ENCODE measurements at regions not wholly inside any gene's neighbourhood (a gene's known extent, or its start where the extent isn't known, plus 50 kb on each side); places are given as distances from the start of the nearest gene placed in this dataset.

- TF ChIP-seq CTCF (IDR thresholded peaks at IDR 0.05; ENCODE audit: low read depth, low read length), result no peak
- no peak for TF ChIP-seq EZH2phosphoT487 (IDR thresholded peaks at IDR 0.05; ENCODE audit: low read depth)
These were observed 89.8 kb upstream of the ITGA4 start for GRCh38 chr2:181367411-181367810.
